ENCODE measurements at regions not wholly inside any gene's neighbourhood (a gene's known extent, or its start where the extent isn't known, plus 50 kb on each side); places are given as distances from the start of the nearest gene placed in this dataset.
"Not testable (repeated sequence)": the region's sequence is repeated elsewhere in the genome, so short reads cannot be mapped to it uniquely, and the experiment has no call there.

- no peak for DNase-seq
These were observed 121.0 kb upstream of the SLC39A10 start for GRCh38 chr2:195535911-195536522.

DNA sequence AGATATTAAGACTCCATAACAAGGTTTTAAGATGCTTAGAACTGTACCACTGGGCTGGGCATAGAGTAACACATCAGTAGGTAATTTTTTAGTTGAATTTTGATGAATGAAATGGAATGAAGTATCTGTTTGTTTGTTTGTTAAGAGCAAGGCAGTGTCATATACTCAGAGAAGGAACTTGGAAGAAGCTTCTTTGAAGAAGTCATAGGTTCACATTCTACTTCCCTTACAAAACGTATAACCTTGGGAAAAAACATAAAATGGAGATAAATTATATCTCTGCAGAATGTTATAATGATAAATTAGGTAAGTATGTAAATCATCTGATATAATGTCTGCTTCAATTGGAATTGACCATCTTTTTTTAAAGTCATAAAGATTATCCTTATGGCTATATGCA, 122.1 kb upstream of the SLC39A10 start:
- no peak for DNase-seq

DNA sequence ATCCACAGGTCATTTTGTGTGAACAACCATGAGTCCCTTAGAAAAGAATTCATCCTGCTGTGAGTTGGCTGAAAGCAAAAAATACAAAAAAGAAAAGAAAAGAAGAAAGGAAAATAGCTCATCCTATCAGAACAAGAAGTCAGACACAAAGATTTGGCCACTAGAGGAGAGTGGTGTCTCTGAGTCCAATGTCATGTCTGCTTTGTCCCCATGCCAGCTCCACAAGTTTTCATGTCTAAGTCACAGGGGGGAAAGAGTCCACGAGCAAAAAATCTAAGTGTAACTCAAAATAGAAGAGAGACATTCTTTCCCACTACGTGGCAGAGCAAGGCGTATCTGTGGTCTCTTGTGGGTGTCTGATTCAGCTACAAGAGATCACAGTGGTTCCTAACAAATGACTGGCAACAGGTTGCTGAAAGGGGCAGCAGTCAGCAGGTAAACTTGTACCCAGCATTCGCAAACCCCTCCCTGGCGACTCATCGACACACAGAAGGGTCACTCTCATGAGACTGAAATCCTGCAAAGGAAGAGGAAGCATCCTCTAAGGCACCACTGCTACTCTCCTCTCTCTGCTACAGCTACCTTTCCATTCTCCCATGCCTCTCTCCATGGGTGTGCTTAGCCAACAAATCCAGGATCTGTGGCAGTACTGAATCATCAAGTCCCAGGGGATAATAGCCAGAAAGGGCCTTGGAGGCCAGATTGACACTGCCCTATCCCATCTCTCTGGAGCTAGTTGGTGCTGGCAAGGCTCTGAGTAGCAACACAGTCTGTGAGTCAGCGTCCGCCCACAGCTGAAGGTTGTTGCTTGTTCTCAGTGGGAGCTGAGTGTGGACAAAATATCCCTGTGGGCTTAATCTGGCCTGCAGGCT, 123.0 kb upstream of the SLC39A10 start:
- no peak for DNase-seq

GRCh38 chr2:195532628-195533271, 124.3 kb upstream of the SLC39A10 start:
- no peak for DNase-seq

- no peak for DNase-seq
These were observed 124.8 kb upstream of the SLC39A10 start for GRCh38 chr2:195532255-195532627.

DNA sequence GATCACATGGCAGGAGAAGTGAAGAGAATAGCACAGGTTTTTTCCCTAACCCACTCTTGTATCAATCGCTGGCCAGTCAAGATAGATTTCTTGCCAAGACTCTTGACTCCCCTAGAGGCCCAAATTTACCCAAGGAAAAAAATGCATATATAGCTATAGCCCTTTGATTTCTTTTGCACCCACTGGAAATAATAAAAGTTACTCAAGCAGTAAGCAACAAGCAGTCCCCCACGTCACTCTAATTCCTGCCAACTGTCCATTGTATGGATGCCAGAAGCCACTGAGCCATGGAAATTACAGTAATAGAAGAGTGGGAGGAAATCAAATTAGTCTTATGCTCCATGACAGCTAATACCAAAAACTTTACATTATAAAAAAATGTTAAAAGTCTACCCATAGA, 125.3 kb upstream of the SLC39A10 start:
- no peak for DNase-seq

DNA sequence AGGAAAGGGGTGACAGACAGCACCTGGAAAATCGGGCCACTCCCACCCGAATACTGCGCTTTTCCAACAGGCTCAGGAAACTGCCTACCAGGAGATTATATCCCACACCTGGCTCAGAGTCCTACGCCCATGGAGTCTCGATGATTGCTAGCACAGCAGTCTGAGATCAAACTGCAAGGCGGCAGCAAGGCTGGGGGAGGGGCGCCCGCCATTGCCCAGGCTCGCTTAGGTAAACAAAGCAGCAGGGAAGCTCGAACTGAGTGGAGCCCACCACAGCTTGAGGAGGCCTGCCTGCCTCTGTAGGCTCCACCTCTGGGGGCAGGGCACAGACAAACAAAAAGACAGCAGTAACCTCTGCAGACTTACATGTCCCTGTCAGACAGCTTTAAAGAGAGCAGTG, 133.8 kb upstream of the SLC39A10 start:
- DNase-seq, result not testable (repeated sequence)

DNA sequence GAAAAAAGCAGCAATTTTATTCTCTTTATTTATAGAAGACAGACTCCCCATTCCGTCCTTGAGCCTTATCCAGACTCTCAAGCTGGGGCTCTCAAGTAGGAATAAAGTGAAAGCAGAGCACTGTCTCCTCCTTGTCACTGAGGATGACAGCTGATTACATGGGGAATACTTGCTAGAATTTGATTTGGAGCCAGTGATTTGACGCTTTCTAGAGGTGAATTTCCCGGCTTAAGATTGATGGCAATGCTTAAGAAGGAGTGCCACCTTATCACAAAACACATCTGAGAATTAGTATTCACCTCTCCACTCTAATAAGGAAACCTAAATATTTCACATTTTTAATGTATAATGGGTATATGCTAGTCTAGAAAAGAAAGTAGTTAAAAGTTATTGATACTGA, 135.4 kb upstream of the SLC39A10 start:
- DNase-seq, result no peak

DNA sequence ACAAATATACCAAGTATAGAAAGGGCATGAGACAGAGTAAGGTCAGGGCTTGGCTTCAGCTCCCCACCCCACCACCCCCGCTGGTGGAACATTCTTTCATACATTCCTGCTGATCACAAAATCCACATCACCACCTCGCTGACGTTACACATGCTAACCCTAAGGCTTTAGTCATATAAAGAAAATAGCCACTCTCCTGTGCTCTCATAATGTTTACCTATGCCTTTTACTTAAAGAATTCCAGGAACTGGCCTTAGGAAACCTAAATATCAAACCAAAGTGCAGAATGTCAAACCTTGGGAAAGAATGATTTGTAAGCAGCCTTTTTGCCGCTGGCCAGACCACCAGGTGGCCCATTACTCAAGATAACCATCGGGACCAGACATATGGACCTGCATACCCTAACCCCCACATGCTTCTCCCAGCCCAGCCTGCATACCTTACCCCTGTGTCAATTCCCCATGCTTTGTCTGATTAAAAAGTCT, 136.3 kb upstream of the SLC39A10 start:
- DNase-seq, result no peak

DNA sequence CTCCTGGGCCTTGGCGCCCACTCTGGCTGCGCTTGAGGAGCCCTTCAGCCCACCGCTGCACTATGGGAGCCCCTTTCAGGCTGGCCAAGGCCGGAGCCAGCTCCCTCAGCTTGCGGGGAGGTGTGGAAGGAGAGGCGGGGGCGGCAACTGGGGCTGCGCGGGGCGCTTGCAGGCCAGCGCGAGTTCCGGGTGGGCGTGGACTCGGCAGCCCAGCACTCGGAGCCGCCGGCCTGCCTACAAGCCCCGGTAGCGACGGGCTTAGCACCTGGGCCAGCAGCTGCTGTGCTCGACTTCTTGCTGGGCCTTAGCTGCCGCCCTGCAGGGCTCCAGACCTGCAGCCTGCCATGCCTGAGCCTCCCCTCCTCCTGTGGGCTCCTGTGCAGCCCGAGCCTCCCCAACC, 141.5 kb upstream of the SLC39A10 start:
- no peak for DNase-seq

- no peak for DNase-seq
These were observed 142.7 kb upstream of the SLC39A10 start for GRCh38 chr2:195514365-195514764.

- DNase-seq, result no peak
These were observed 143.9 kb upstream of the SLC39A10 start for GRCh38 chr2:195513119-195513518.

- no peak for DNase-seq
These were observed 147.5 kb upstream of the SLC39A10 start for GRCh38 chr2:195509551-195509950.

- DNase-seq, result no peak
These were observed 148.9 kb upstream of the SLC39A10 start for GRCh38 chr2:195508139-195508455.

- no peak for DNase-seq
These were observed 149.4 kb upstream of the SLC39A10 start for GRCh38 chr2:195507447-195508138.

- DNase-seq, result no peak
These were observed 151.3 kb upstream of the SLC39A10 start for GRCh38 chr2:195505701-195506100.

GRCh38 chr2:195503208-195503607, 153.8 kb upstream of the SLC39A10 start:
- DNase-seq, result no peak

DNA sequence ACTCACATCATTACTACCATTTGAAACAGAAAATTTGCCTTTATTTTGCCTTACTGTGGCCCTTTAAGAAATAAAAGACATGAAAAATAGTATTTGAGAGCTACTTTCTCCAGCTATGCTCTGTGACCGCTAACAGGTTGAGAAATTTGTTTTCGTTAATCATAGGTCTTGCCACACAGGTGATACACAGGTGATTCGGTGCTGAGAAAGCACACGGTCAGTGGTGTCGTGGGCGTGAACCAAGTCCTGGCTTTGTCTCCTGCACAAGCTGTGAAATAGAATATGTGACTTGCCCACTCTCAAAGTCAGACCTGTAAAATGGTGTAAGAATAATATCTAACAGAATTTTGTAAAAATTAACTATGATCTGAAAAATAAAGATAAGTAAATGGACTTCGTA, 155.3 kb upstream of the SLC39A10 start:
- no peak for DNase-seq

- no peak for DNase-seq
These were observed 156.1 kb upstream of the SLC39A10 start for GRCh38 chr2:195500879-195501278.

DNA sequence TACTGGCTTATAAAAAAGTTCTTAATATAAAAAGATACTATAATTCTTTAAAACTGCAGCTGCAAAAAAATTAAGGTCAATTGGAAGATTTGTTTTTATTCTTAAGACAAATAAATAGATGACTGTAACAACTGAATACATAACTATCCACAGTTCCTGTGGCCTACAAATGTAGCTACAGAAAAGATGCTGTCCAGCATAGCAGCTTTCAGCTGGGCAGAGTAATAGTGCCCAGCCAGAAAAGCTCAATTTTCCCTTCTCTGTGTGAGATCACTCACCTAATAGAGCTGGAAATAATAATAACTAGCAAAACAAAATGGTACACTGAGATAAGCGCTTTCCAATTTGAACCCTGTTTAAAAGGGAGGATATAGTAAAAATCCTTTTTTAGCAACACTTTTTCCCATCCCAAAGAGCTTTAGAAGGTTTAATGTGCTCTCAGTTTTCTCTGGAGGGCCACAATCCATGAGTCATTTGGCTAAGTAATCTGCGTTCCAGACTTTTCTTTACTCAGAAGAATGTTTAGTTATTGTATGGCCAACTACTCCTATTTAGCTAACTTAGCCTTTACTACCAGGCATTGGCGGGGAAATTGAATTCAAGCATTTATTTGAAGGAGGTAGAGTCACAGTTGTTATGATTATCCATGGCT, 158.1 kb upstream of the SLC39A10 start:
- no peak for DNase-seq

- DNase-seq, result no peak
These were observed 158.8 kb upstream of the SLC39A10 start for GRCh38 chr2:195498176-195498575.

- DNase-seq, result no peak
These were observed 160.0 kb upstream of the SLC39A10 start for GRCh38 chr2:195496991-195497390.

DNA sequence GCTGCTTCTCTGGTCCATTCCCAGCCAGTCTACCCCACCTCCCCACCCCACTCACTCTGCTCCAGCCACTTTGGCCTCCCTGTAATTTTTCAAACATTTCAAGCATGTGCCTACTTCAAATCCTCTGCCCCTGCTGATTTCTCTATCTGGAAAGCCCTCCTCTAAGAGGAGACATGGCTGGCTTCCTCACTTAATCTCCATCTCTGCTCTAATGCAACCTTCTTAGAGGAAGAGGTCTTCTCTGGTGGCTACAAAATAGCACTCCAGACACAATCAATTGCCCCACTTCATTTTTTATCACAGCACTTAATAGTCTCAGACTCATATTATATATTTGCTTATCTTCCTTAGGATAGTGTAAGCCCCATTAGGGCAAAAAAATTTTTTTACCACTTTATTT, 161.1 kb upstream of the SLC39A10 start:
- no peak for DNase-seq

All from NCI-H510A treated with DMSO at 0.1 percent for 48 hours (cell line).